SK-N-SH treated with all-trans-retinoic acid at 6 μM for 48 hours (cell line): ENCODE measurements at regions not wholly inside any gene's neighbourhood (a gene's known extent, or its start where the extent isn't known, plus 50 kb on each side); places are given as distances from the start of the nearest gene placed in this dataset.

Source experiments
- ARNTL ChIP-seq: fragments of 450-650 bp; formaldehyde crosslinking; IDR thresholded peaks from 2 replicates; pipeline ENCODE4 v1.5.0; 2020; ENCODE audit warnings: low read depth, mild to moderate bottlenecking, moderate library complexity, borderline replicate concordance
- BACH2 ChIP-seq: fragments of 250-450 bp; sonication (Bioruptor Pico); IDR thresholded peaks from 2 replicates; pipeline ENCODE4 v1.9.0; 2021; ENCODE audit warnings: mild to moderate bottlenecking, borderline replicate concordance
- CSDC2 ChIP-seq: fragments of 250-450 bp; sonication (Bioruptor Pico); IDR thresholded peaks from 2 replicates; pipeline ENCODE4 v1.5.0; 2020; ENCODE audit warnings: mild to moderate bottlenecking, moderate library complexity
- GLIS3 ChIP-seq: fragments of 250-450 bp; sonication (Bioruptor Pico); IDR thresholded peaks from 2 replicates; pipeline ENCODE4 v1.5.0; 2020; ENCODE audit warnings: mild to moderate bottlenecking, moderate library complexity
- PPARA ChIP-seq: fragments of 250-450 bp; sonication (Bioruptor Pico); IDR thresholded peaks from 2 replicates; pipeline ENCODE4 v1.5.0; 2020; ENCODE audit warnings: mild to moderate bottlenecking, borderline replicate concordance
- RARB ChIP-seq: fragments of 250-450 bp; sonication (Bioruptor Pico); IDR thresholded peaks from 2 replicates; pipeline ENCODE4 v1.8.0; 2021; ENCODE audit warnings: mild to moderate bottlenecking, moderate library complexity
- TCF4 ChIP-seq: fragments of 250-450 bp; sonication (Bioruptor Pico); IDR thresholded peaks from 2 replicates; pipeline ENCODE4 v1.8.0; 2021; ENCODE audit warnings: mild to moderate bottlenecking, moderate library complexity, borderline replicate concordance

DNA sequence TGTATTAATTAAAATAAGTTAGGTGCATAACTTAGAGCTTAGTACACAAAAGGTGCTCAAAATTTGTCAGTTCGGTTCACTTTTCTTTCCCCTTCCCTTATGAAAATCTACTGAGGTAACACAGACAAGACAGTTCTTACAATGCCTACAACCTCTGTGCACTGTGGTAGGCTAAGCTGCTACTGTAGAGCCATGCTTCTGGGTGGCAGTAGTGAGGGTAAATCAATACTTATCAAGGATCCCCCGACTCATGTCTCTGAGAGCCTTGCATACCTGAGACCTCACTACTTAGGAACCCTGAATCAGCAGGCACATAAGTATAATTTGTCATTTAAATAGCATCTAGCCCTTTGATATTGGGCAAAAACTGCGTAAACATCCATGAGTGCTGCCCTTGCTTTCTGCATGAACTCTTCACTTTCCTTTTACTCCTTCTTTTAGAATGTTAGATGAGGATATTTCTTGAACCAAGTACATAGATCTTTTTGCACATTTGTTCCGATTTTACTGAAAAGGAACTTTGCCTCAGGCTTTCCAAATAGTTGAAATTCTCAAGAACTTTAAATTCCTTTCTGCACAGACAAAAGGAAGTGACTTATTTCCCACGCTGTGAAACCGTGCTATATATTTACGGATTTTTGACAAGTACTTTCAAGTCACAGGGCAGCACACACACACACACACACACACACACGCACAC is 234.4 kb downstream of the TRIB2 start:
- TF ChIP-seq PPARA (CRISPR knock-in tag) (no peak), GLIS3 (CRISPR knock-in tag) (no peak), BACH2 (CRISPR knock-in tag) (no peak), RARB (CRISPR knock-in tag) (no peak), CSDC2 (CRISPR knock-in tag) (no peak), TCF4 (CRISPR knock-in tag) (no peak), ARNTL (CRISPR knock-in tag) (no peak)
